SJCRH30 (cell line): ENCODE measurements at regions not wholly inside any gene's neighbourhood (a gene's known extent, or its start where the extent isn't known, plus 50 kb on each side); places are given as distances from the start of the nearest gene placed in this dataset.
"Not testable (repeated sequence)": the region's sequence is repeated elsewhere in the genome, so short reads cannot be mapped to it uniquely, and the experiment has no call there.

Experiments used
- DNase-seq, 2 experiments: peaks; one replicate each; pipeline ENCODE4 v3.0.0-alpha.2; 2015 to 2020
- H3K27ac ChIP-seq: fragments of 250-450 bp; sonication (Bioruptor Pico); 2 replicates; pipeline ENCODE4 v1.5.1; 2020; ENCODE audit warnings: mild to moderate bottlenecking, moderate library complexity
- H3K27me3 ChIP-seq: fragments of 250-450 bp; sonication (Bioruptor Pico); 2 replicates; pipeline ENCODE4 v1.5.1; 2020; ENCODE audit warnings: mild to moderate bottlenecking, moderate library complexity
- H3K36me3 ChIP-seq: fragments of 250-450 bp; sonication (Bioruptor Pico); 2 replicates; pipeline ENCODE4 v1.5.1; 2020; ENCODE audit warnings: mild to moderate bottlenecking, moderate library complexity
- H3K4me1 ChIP-seq: fragments of 250-450 bp; sonication (Bioruptor Pico); 2 replicates; pipeline ENCODE4 v1.5.1; 2020; ENCODE audit warnings: mild to moderate bottlenecking, moderate library complexity
- H3K4me3 ChIP-seq: fragments of 250-450 bp; sonication (Bioruptor Pico); 2 replicates; pipeline ENCODE4 v1.5.1; 2020; ENCODE audit warnings: mild to moderate bottlenecking, moderate library complexity
- H3K9me3 ChIP-seq: fragments of 250-450 bp; sonication (Bioruptor Pico); replicated peaks from 2 replicates; pipeline ENCODE4 v1.5.1; 2020; ENCODE audit warnings: mild to moderate bottlenecking, moderate library complexity

DNA sequence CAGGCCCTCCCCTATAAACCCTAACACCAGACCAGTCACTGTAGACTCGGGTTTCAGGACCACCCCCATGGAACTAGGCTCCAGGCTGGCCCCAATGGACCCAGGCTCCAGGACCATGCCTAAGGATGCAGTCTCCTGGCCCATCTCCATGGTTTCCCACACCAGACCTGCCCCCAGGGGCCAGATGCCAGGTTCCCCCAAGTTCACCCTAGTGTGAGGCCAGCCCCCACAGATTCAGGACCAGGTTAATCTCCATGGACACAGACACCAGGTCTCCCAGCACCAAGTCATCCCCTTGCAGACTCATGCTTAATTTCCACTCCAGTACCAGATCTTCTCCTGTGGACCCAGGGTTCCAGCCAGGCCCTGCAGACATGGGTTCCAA is 103.8 kb upstream of the LANCL2 start:
- Histone ChIP-seq H3K36me3 (no peaks in the 10 kb centered on the region), H3K27ac (no peak overlapping the region), H3K9me3 (no peaks in the 10 kb centered on the region; the same call in 1 of the 2 replicates), H3K4me1 (no peaks in the 10 kb centered on the region), H3K4me3 (no peak overlapping the region), H3K27me3 (no peaks in the 10 kb centered on the region; the same call in 1 of the 2 replicates)
- DNase-seq, result no peak

DNA sequence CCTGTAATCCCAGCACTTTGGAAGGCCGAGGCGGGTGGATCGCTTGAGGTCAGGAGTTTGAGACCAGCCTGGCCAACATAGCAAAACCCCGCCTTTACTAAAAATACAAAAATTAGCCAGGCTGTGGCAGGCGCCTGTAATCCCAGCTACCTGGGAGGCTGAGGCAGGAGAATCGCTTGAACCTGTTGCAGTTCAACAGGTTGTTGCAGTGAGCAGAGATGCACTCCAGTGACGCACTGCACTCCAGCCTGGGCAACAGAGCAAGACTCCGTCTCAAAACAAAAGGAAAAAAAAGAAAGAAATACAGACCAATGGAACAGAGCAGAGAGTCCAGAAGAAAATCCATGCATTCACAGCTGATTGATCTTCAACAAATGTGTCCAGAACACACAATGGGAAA is 99.8 kb upstream of the LANCL2 start:
- DNase-seq, H3K36me3 ChIP-seq, H3K27ac ChIP-seq, H3K4me3 ChIP-seq, H3K4me1 ChIP-seq, H3K9me3 ChIP-seq: not testable (repeated sequence)
- H3K27me3 ChIP-seq, result peaks cover 14% of the 10 kb centered on the region

DNA sequence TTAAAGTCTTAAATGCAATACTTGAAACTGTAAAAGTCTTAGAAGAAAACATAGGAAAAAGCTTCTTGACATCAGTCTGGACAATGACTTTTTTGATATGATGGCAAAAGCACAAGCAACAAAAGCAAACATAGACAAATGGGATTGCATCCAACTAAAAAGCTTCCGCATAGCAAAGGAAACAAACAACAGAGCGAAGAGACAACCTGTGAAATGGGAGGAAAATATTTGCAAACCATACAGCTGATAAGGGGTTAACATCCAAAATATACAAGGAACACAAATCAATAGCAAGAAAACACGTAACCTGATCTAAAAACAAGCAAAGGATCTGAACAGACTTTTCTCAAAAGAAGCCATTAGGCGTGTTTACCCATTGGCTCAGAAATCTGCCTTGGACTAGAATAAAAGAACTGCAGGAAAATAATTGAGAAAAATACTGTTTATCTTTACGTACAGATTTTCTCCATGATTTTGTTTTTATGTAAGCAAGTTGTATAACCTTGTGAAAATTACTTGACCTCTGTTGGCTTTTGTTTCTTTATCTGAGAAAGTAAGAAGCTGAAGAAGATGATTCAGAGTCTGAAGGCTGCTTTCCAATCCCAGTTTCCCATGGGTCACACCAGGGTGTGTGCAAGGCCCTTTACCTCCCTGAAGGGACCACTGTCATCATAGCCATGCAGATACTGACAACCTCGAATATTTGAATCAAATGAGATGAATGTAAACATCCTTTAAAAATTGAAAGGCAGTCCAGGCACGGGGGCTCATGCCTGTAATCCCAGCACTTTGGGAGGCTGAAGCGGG is 99.1 kb upstream of the LANCL2 start:
- no peak for DNase-seq
- no peaks in the 10 kb centered on the region for H3K36me3 ChIP-seq

DNA sequence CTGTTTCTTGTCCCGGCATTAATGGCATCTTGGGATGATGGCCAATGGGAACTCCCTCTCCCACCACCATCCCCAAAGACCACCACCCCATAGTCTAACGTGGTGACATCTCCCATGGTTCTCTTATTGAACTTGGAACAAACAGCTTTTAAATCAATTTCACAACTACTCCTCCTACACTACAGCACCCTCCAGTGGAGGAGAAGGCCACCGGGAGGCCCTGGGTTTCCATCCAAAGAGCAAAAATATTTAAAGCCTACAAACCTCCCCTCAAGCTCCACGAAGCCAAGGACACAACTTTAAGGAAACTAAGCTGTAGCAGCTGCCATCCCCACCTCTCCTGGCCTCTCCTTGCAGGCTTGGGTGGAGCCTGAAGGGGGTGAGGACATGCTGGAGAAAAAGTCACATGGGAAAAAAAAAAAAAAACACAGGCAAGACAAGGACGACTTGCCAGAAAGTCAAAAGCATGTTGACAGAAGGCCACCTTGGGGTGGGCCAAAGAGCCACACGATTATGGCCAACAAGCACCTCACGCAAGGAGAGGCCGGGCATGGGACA is 94.0 kb upstream of the LANCL2 start:
- peak in 1 of 2 experiments; percentile 47 for DNase-seq
- Histone ChIP-seq H3K4me3 (no peak overlapping the region), H3K27me3 (peaks cover 22% of the 10 kb centered on the region), H3K9me3 (no peaks in the 10 kb centered on the region), H3K4me1 (no peaks in the 10 kb centered on the region), H3K27ac (no peak overlapping the region), H3K36me3 (no peaks in the 10 kb centered on the region)

More for the DNA sequence above, 99.1 kb upstream of the LANCL2 start:
- H3K4me3 ChIP-seq, result no peak overlapping the region
- H3K27me3 ChIP-seq, result peaks cover 14% of the 10 kb centered on the region
- H3K9me3 ChIP-seq, result no peaks in the 10 kb centered on the region; the same call in 1 of the 2 replicates
- no peak overlapping the region for H3K27ac ChIP-seq
- no peaks in the 10 kb centered on the region for H3K4me1 ChIP-seq

DNA sequence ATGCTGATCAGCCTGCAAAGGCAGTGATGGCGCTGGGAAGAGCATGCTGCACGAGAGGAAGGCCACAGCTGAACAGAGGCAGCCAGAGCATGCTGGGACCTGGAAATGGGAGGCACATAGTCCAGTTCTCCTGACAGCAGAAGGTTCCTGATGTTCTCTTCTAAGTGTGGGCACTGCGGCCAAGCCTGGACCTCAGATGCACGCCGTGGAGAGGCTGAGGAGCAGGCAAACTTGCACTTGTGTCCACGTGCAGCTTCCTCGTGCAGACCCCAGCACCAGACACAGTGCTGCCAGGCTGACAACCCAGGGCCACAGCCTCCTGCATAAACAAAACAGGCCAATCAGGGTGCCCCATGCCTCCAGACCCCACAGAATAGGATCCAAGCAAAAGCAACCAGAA is 93.5 kb upstream of the LANCL2 start:
- DNase-seq, result no peak
- Histone ChIP-seq H3K9me3 (no peaks in the 10 kb centered on the region), H3K27ac (no peak overlapping the region), H3K4me1 (no peaks in the 10 kb centered on the region), H3K4me3 (no peak overlapping the region), H3K27me3 (peaks cover 22% of the 10 kb centered on the region), H3K36me3 (no peaks in the 10 kb centered on the region)

DNA sequence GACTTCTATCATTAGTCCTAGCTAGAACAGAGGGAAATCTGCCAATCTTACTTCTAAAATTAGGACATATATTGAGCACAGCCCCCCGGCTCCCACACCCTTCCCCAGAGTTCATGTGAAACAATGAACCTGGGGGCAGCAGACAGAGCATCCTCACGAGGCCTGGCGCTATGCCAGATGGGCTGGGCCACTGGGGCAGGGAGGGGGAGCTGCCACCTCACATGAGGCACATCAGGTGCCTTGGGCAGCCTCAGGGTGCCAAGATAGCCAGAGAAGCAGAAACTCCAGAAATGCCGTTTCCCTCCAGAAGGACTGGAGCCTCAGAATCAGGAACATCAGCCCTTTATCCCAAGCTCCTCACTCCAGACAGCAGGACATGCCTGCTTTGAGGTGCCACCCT is 92.8 kb upstream of the LANCL2 start:
- H3K36me3 ChIP-seq, result no peaks in the 10 kb centered on the region
- H3K27me3 ChIP-seq, result peaks cover 21% of the 10 kb centered on the region
- no peak overlapping the region for H3K4me3 ChIP-seq
- H3K4me1 ChIP-seq, result no peaks in the 10 kb centered on the region
- H3K9me3 ChIP-seq, result no peaks in the 10 kb centered on the region
- H3K27ac ChIP-seq, result no peak overlapping the region
- DNase-seq, result no peak

DNA sequence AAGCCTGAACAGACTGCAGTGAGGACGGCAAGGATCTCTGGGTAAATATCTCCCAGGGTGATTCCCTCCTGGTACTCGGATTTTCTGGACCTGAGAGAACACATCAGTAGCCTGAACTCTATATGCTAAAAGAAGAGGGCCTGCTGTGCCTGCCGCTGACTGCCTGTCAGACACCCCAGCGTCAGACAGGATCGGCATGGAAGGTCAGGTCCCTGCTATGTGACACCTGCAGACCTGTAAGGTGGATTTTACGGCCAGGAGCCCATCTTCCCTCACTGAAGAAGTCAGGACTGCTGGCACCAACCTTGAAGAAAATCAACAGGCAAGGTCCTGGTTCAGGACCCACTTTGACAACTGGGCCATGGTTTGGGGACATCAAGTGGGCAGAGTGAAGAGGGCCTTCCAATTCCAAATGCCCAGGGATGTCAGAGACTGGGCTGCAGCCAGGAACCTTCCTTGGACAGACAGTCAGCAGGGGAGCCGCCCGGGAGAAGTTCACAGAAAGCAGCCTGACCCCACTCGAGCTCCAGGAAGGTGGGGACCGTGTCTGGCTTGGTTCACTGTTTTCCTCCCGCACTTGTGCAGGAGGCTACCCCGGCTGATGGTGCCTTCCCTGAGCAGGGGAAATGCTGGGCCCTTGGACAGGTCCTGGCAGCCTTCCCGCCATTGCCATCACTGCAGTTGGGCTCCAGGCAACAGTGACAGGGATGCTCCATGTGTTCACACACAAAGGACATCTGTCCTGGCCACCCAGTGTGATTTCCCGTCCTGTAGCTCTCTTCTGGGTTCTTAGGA is 91.8 kb upstream of the LANCL2 start:
- Histone ChIP-seq H3K27me3 (peaks cover 15% of the 10 kb centered on the region), H3K27ac (no peak overlapping the region), H3K9me3 (no peaks in the 10 kb centered on the region), H3K4me3 (no peak overlapping the region), H3K4me1 (no peaks in the 10 kb centered on the region), H3K36me3 (no peaks in the 10 kb centered on the region)
- DNase-seq, result no peak

DNA sequence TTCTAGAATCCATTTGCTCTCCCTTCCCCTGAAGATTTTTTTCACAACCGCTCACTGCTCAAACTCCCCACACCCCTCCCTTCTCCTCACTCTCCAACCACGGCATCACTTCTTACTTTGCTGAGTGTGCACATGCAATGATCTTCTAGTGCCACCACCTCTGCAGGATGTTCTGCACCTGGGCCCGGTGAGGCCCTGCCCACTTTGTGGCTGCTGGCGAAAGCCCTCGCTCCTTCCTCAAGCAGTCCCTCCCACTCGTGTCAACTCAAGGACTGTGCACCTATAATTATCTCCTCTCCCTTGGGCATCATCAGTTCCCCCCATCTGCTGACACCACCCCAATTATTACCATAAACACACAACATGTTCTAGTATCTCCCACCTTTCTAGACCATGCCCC is 91.0 kb upstream of the LANCL2 start:
- Histone ChIP-seq H3K27me3 (peaks cover 14% of the 10 kb centered on the region), H3K27ac (no peak overlapping the region), H3K9me3 (no peaks in the 10 kb centered on the region), H3K36me3 (no peaks in the 10 kb centered on the region), H3K4me3 (no peak overlapping the region), H3K4me1 (no peaks in the 10 kb centered on the region)
- DNase-seq, result no peak

DNA sequence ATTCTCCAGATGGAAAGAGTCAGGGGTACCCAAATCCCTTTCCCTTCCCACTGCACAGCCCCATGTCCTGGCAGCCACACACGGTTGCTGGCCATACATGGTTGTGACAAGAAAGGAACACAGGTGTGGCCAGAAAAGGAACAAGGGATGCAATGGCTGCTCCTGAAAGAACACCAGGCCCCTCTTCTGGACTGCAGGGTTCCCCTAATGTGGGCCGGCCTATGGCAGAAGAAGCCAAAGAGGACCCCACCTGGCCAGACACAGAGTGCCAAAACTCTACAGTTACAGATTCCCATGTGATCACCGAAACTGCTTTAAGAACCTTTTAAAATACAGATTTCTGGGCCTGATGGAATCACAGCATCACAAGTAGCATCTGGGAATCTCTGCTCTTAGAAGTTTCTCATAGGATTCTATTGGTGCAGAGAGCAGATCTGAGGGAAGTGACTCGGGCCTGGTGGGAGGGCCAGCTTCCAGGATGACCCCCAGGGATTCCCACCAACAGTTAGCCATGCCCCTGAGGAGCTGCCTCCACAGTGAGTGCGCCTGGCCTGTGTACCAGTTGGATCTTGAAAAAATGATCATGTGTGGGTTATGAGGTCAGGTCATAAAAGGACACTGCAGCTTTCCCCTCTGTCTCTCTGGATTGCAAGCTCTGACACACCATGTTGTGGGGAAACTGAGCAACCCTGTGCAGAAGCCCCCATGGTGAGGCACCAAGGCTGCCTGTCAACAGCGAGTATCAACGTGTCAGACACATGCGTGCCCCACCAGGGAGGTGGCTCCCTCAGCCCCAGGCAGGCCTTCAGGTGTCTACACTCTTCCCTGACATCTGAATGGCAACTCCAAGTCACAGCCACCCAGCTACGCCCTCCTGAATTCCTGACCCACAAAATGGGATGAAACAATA is 89.6 kb upstream of the LANCL2 start:
- DNase-seq, result no peak

DNA sequence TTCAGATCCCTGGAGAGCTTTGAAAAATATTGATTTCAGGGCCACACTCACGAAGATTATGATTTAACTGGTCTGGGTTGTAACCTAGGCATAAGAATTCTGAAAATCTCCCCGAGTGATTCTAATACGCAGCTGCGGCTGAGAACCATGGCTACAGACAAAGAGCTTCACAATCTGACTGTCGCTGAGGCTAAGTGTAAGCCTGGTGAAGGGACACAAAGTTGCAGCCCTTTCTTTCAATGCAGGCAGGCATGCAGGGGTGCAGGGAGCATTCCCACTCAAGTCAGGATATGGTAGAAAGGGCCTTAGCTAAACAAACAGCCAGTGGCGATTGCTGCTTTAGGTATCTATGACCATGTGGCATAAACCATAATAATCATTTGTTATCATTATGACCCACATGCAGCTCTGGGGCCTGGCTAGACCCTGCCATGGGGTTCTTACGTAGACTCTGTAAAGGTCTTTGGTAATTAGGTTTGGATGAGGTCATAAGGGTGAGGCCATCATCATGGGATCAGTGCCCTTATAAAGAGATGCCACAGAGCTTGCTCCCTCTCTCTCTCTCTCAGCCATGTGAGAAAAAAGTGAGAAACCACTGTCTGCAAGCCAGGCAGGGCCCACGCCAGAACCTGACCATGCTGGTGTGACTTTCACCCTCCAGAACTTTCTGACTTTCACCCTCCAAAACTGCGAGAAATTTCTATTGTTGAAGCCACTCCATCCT is 88.4 kb upstream of the LANCL2 start:
- H3K27ac ChIP-seq, result no peak overlapping the region
- no peak overlapping the region for H3K4me3 ChIP-seq
- H3K36me3 ChIP-seq, result no peaks in the 10 kb centered on the region
- no peaks in the 10 kb centered on the region for H3K9me3 ChIP-seq
- DNase-seq, result no peak
- H3K27me3 ChIP-seq, result peaks cover 8% of the 10 kb centered on the region; the same call in 1 of the 2 replicates
- H3K4me1 ChIP-seq, result no peaks in the 10 kb centered on the region

More for the DNA sequence above, 89.6 kb upstream of the LANCL2 start:
- Histone ChIP-seq H3K27me3 (peaks cover 8% of the 10 kb centered on the region; the same call in 1 of the 2 replicates), H3K4me3 (no peak overlapping the region), H3K27ac (no peak overlapping the region), H3K36me3 (no peaks in the 10 kb centered on the region), H3K9me3 (no peaks in the 10 kb centered on the region), H3K4me1 (no peaks in the 10 kb centered on the region)

DNA sequence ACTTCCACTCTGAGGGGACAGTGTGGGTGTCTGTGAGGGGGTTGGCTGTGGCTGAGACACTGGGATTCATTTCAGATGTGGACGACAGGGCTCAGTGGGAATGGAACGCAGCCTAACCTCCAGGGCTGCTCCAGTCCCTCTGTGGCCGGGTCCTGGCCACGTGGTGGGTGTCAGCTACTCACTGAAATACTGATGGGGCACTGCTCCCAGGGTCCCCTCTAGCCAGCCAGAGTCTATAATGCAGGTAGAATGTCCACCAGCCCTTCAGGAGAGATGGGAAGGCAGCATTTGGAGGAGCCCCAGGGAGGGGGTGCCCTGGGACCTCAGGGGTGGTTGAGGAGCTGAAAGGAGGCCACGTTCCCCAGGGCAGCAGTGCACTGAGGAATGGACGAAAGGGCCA is 87.2 kb upstream of the LANCL2 start:
- Histone ChIP-seq H3K36me3 (no peaks in the 10 kb centered on the region), H3K9me3 (no peaks in the 10 kb centered on the region), H3K4me1 (no peaks in the 10 kb centered on the region), H3K27me3 (peaks cover 2% of the 10 kb centered on the region; the same call in 1 of the 2 replicates), H3K4me3 (no peak overlapping the region), H3K27ac (no peak overlapping the region)
- DNase-seq, result no peak

DNA sequence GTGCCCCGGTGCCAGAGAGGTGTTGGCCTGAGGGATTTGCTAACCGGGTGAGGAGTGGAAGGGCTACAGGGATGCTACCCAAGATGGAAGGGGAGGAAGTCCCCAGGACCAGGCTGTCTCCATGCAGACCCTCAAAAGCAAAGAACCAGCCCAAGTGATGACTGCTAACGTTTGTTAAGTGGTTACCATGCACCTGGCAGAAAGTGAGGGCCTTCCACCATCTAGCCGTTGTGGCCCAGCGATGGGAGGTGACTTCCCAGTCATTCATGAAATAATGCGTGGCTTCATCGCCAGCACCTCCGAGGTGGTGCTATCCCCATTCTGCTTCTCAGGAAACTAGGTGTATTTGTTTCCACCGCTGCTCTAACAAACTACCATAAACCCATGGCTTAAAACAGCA is 86.8 kb upstream of the LANCL2 start:
- Histone ChIP-seq H3K36me3 (no peaks in the 10 kb centered on the region), H3K4me3 (no peak overlapping the region), H3K27me3 (no peaks in the 10 kb centered on the region; the same call in 1 of the 2 replicates), H3K27ac (no peak overlapping the region), H3K9me3 (no peaks in the 10 kb centered on the region), H3K4me1 (no peaks in the 10 kb centered on the region)
- DNase-seq, result no peak

DNA sequence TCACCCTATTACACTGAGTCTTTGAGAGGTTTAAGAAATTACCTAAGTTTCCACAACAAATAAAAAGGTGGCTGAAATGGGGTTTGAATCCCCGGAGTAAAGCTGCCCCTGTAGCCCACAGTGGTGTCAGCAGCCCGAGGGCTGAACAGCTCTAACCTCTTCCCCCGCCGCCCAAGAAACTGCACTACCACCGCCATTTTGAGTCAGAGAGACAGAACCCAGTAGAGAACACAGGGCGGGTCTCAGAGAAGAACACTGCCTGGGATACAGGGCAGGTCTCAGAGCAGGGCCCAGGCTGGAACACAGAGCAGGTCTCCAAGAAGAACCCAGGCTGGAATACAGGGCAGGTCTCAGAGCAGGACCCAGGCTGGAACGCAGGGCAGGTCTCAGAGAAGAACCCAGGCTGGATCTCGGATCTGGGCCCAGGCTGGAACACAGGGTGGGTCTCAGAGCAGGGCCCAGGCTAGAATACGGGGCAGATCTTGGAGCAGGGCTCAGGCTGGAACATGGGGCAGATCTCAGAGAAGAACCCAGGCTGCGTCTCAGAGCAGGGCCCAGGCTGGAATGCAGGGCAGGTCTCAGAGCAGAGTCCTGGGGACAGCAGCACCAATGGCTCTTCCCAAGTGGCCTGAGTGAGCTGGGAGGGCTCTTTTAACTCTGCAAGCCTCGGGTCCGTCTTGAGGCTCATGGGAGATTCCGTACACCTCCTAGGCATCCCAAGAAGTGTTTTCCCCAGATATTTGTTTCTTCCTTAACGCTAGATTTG is 85.9 kb upstream of the LANCL2 start:
- no peak for DNase-seq
- H3K9me3 ChIP-seq, result no peaks in the 10 kb centered on the region
- H3K4me3 ChIP-seq, result no peak overlapping the region
- H3K27ac ChIP-seq, result no peak overlapping the region
- no peaks in the 10 kb centered on the region; the same call in 1 of the 2 replicates for H3K27me3 ChIP-seq
- no peaks in the 10 kb centered on the region for H3K36me3 ChIP-seq
- no peaks in the 10 kb centered on the region for H3K4me1 ChIP-seq
